Lower lobe of right lung (tissue), 2 donors: ENCODE measurements at regions not wholly inside any gene's neighbourhood (a gene's known extent, or its start where the extent isn't known, plus 50 kb on each side); places are given as distances from the start of the nearest gene placed in this dataset.

Experiments used
- ATAC-seq, 2 donors: fragments of 200-7000 bp; cut with Tn5 transposase; one replicate each; pipeline ENCODE4 v1.9.1; 2020 to 2022; ENCODE audit warnings: mild to moderate bottlenecking in 2 of 2, moderate library complexity in 2 of 2
- DNase-seq: peaks from one replicate; pipeline ENCODE4 v3.0.0-alpha.2; 2020
- H3K27ac ChIP-seq: fragments of 200-600 bp; one replicate; pipeline ENCODE4 v1.8.0; 2022
- H3K27me3 ChIP-seq: fragments of 200-600 bp; one replicate; pipeline ENCODE4 v1.8.0; 2022; ENCODE audit warnings: low read depth
- H3K36me3 ChIP-seq: fragments of 200-600 bp; one replicate; pipeline ENCODE4 v1.8.0; 2022; ENCODE audit warnings: mild to moderate bottlenecking
- H3K4me1 ChIP-seq: fragments of 200-600 bp; one replicate; pipeline ENCODE4 v1.8.0; 2022
- H3K4me3 ChIP-seq: fragments of 200-600 bp; one replicate; pipeline ENCODE4 v1.8.0; 2022; ENCODE audit warnings: mild to moderate bottlenecking
- H3K9me3 ChIP-seq: fragments of 200-600 bp; one replicate; pipeline ENCODE4 v1.8.0; 2022
- intact Hi-C: fragments of 100-400 bp; cut with DNase I; formaldehyde crosslinking; loops from one replicate; pipeline ENCODE4 v1.11.0; 2022
- TF ChIP-seq, protein P1 (sequence below): fragments of 200-600 bp; IDR thresholded peaks from one replicate; pipeline ENCODE4 v1.8.0; 2022; ENCODE audit warnings: antibody characterized with exemption, mild to moderate bottlenecking
- donor health status: DM: no; HTN: yes; CAD: no; lungs with severe emphysema.

DNA sequence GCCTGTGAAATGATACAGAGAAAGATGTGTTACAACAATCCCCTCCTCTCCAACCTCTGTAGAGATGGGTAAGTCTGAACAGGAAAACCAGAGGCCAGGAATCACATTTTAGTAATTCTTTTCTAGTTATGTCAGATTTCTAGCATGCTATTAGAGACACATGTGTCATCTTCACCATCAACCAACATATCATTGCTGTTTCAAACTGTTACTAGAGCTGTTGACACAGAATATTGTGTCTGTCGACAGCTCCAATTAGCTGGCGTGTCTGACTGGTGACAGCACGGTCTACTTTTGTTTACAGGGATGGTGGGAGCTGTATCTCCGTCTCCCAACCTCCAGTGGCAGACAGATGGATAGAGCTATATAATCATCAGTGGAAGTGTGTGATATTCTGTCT lies 393.2 kb downstream of the SOX2 start:
- Histone ChIP-seq H3K27me3 (no peaks in the 10 kb centered on the region), H3K4me3 (no peak overlapping the region), H3K9me3 (peaks cover 3% of the 10 kb centered on the region), H3K4me1 (no peaks in the 10 kb centered on the region), H3K36me3 (no peaks in the 10 kb centered on the region), H3K27ac (no peak overlapping the region)
- TF ChIP-seq, protein P1, sequence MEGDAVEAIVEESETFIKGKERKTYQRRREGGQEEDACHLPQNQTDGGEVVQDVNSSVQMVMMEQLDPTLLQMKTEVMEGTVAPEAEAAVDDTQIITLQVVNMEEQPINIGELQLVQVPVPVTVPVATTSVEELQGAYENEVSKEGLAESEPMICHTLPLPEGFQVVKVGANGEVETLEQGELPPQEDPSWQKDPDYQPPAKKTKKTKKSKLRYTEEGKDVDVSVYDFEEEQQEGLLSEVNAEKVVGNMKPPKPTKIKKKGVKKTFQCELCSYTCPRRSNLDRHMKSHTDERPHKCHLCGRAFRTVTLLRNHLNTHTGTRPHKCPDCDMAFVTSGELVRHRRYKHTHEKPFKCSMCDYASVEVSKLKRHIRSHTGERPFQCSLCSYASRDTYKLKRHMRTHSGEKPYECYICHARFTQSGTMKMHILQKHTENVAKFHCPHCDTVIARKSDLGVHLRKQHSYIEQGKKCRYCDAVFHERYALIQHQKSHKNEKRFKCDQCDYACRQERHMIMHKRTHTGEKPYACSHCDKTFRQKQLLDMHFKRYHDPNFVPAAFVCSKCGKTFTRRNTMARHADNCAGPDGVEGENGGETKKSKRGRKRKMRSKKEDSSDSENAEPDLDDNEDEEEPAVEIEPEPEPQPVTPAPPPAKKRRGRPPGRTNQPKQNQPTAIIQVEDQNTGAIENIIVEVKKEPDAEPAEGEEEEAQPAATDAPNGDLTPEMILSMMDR = no peak
- intact Hi-C loops = no loop called here
- no peak for ATAC-seq
- DNase-seq = no peak

DNA sequence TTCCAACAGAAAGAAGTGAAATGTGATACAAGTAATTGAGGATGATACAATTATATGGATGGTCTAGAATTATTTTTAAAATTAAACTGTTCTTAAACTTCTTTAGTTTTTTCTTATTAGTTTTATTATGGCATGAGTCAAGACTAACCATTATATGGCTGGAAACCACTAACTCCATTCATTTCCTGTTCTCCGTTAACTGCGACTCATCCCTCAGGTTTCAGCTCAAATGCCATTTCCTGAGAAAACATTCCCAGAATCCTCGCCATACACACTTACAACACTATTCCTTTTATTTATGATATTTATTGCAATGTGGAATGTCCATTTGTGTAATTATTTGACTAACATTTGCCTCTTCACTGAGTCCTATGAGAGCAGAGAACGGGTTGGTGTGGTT lies 394.1 kb downstream of the SOX2 start:
- intact Hi-C loops = no loop called here
- no peak for DNase-seq
- Histone ChIP-seq H3K27me3 (no peaks in the 10 kb centered on the region), H3K4me3 (no peak overlapping the region), H3K9me3 (peaks cover 3% of the 10 kb centered on the region), H3K4me1 (no peaks in the 10 kb centered on the region), H3K27ac (no peak overlapping the region), H3K36me3 (no peaks in the 10 kb centered on the region)
- TF ChIP-seq, protein P1 = no peak
- ATAC-seq = no peak

DNA sequence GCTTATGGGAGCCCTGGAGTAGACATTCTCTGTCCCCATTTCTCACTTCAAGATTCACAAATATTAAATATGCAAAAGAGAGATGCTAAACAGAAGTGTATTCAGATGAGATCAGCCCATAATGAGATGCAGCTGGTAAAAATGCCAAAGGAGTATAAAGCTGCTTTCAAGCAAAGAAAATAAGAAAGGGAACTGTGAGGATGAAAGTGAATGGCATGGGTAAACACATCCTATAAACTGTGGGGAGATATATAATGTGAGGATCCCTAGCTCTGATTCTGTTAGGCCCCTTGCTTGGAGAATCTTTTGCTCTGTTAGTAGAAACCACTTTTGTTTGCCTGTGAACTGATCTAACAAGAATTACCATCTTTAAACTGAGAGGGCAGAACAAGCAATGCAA lies 396.6 kb downstream of the SOX2 start:
- TF ChIP-seq, protein P1 = no peak
- H3K4me3 ChIP-seq = no peak overlapping the region
- intact Hi-C loops = no loop called here
- DNase-seq = no peak
- H3K36me3 ChIP-seq = no peaks in the 10 kb centered on the region
- no peaks in the 10 kb centered on the region for H3K27me3 ChIP-seq
- ATAC-seq = no peak
- no peak overlapping the region for H3K27ac ChIP-seq
- peaks cover 3% of the 10 kb centered on the region for H3K9me3 ChIP-seq
- H3K4me1 ChIP-seq = no peaks in the 10 kb centered on the region

DNA sequence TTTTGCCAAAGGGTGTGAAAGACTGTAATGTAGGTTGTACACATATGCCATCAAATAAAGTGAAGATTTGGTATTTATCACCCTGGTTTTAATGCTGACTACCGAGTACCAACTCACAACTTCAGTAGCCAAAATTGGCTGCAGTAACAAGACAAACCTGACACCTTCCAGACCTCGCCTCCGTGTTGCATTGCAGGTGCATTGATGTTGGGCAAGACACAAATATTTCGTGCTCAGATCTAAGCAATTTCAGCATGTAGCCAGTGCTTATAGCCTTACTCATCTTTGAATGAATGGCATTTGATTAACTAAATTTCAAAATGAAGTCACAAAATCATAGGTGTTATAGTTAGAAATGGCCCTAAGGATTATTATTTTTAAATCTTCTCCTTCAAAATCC lies 400.2 kb downstream of the SOX2 start:
- ATAC-seq (no peak), DNase-seq (no peak)
- Histone ChIP-seq H3K9me3 (peaks cover 3% of the 10 kb centered on the region), H3K4me3 (no peak overlapping the region), H3K27me3 (no peaks in the 10 kb centered on the region), H3K36me3 (no peaks in the 10 kb centered on the region), H3K4me1 (no peaks in the 10 kb centered on the region), H3K27ac (no peak overlapping the region)
- TF ChIP-seq, protein P1 = no peak
- intact Hi-C loops = no loop called here

DNA sequence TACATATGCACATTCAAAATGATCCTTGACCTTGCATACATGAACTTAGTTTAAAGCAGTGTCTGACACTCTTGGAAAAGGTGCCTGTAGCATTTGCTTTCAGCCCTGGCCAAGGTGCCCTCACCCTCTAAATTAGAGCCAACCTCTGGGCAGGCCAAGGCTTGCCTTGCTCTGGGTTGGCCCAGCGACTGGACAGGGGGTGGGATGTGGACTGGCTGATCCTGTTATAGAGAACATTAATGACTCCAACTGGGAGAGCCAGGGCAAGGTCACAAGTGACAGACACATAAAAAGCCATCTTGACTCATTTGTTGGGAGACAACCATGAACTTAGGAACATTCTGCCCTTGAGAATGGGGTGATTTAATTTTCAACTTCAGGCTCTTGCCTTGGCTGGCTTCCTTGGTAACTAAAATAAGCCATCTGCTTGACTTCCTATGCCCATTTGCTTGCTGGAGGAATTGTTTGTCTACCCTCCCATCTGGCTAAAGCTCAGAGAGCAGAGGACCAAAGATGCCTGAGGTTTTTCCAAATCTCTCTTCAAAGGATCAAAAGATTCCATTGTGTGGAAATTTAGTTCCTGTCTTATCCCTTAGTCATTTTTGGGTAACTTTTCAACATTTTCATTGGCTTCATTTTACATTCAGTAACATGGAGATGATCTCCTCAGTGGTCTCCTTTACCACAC lies 403.7 kb downstream of the SOX2 start:
- no peak for ATAC-seq
- no peaks in the 10 kb centered on the region for H3K9me3 ChIP-seq
- H3K4me3 ChIP-seq = no peak overlapping the region
- H3K4me1 ChIP-seq = no peaks in the 10 kb centered on the region
- DNase-seq = no peak
- H3K27ac ChIP-seq = no peak overlapping the region
- H3K36me3 ChIP-seq = no peaks in the 10 kb centered on the region
- intact Hi-C loops = no loop called here
- TF ChIP-seq, protein P1 = no peak
- H3K27me3 ChIP-seq = no peaks in the 10 kb centered on the region
